ENCODE measurements at regions not wholly inside any gene's neighbourhood (a gene's known extent, or its start where the extent isn't known, plus 50 kb on each side); places are given as distances from the start of the nearest gene placed in this dataset.
A peak's percentile ranks its signal among the peaks of the same experiment; 100 is the strongest.

- Mint-ChIP-seq H3K36me3 (ENCODE audit: low read depth) (peaks cover 5% of the 10 kb centered on the region), H3K27ac (no peak overlapping the region), H3K27me3 (ENCODE audit: low read depth) (no peaks in the 10 kb centered on the region), H3K4me1 (no peaks in the 10 kb centered on the region), H3K9me3 (peaks cover 40% of the 10 kb centered on the region), H3K4me3 (no peak overlapping the region)
- TF ChIP-seq, protein P1, sequence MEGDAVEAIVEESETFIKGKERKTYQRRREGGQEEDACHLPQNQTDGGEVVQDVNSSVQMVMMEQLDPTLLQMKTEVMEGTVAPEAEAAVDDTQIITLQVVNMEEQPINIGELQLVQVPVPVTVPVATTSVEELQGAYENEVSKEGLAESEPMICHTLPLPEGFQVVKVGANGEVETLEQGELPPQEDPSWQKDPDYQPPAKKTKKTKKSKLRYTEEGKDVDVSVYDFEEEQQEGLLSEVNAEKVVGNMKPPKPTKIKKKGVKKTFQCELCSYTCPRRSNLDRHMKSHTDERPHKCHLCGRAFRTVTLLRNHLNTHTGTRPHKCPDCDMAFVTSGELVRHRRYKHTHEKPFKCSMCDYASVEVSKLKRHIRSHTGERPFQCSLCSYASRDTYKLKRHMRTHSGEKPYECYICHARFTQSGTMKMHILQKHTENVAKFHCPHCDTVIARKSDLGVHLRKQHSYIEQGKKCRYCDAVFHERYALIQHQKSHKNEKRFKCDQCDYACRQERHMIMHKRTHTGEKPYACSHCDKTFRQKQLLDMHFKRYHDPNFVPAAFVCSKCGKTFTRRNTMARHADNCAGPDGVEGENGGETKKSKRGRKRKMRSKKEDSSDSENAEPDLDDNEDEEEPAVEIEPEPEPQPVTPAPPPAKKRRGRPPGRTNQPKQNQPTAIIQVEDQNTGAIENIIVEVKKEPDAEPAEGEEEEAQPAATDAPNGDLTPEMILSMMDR (IDR thresholded peaks at IDR 0.05; ENCODE audit: unreplicated experiment in 3 of 3), result no peak
Measured at GRCh38 chr2:145960479-145961163, 1440.7 kb upstream of the ZEB2 start.

GRCh38 chr2:145958611-145959010 lies 1438.7 kb upstream of the ZEB2 start:
- Mint-ChIP-seq H3K9me3 (peaks cover 55% of the 10 kb centered on the region), H3K4me1 (no peaks in the 10 kb centered on the region), H3K27me3 (ENCODE audit: low read depth) (no peaks in the 10 kb centered on the region), H3K4me3 (no peak overlapping the region), H3K36me3 (ENCODE audit: low read depth) (peaks cover 5% of the 10 kb centered on the region), H3K27ac (no peak overlapping the region)
- TF ChIP-seq, protein P1 (IDR thresholded peaks at IDR 0.05; ENCODE audit: unreplicated experiment in 3 of 3), result no peak

DNA sequence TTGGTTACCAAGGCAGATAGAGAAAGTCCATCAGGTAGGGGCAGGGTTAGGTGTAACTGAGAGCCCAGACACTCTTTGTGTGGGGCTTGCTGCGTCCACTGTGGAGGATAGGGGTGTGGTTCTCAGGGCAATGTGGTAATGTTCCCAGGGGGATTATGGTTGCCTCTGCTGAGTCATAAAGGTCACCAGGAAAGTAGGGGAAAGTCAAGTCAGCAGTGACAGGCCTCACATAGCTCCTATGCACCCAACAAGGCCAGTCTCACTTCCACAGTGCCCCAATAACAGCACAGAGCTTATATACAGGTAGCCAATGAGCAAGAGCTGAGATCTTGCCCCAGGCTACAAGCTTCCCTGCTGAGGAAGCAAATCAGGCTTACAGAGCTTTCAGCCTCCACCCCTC lies 1438.0 kb upstream of the ZEB2 start:
- Mint-ChIP-seq H3K9me3 (peaks cover 59% of the 10 kb centered on the region), H3K27ac (no peak overlapping the region), H3K36me3 (ENCODE audit: low read depth) (peaks cover 5% of the 10 kb centered on the region), H3K4me1 (no peaks in the 10 kb centered on the region), H3K27me3 (ENCODE audit: low read depth) (no peaks in the 10 kb centered on the region), H3K4me3 (no peak overlapping the region)
- TF ChIP-seq, protein P1 (IDR thresholded peaks at IDR 0.05; ENCODE audit: unreplicated experiment in 3 of 3), result no peak

DNA sequence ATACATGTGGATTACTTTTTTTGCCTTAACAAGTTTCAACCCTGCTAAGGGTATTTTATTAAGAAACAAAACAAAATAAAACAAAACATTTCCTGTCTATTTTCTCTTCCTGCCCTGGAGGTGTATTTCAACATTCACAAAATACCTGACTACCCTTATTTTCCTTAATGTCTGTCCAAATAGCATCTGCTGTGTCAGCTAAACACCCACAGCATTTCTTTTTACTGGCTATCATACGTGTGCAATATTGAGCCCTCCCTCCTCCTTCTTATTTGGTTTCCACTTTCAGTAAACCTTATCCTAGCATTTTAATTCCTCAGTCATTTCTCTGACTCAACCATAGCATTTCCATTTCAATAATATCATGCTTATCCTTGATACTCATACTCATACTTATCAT lies 1420.0 kb upstream of the ZEB2 start:
- peaks cover 8% of the 10 kb centered on the region for H3K9me3 Mint-ChIP-seq
- TF ChIP-seq, protein P1 (IDR thresholded peaks at IDR 0.05; ENCODE audit: unreplicated experiment in 3 of 3), result no peak

GRCh38 chr2:145935016-145935415 lies 1415.1 kb upstream of the ZEB2 start:
- Mint-ChIP-seq H3K36me3 (ENCODE audit: low read depth) (no peaks in the 10 kb centered on the region), H3K4me1 (peaks cover 9% of the 10 kb centered on the region), H3K27ac (no peak overlapping the region), H3K9me3 (no peaks in the 10 kb centered on the region), H3K27me3 (ENCODE audit: low read depth) (no peaks in the 10 kb centered on the region), H3K4me3 (no peak overlapping the region)
- TF ChIP-seq, protein P1 (IDR thresholded peaks at IDR 0.05; ENCODE audit: unreplicated experiment in 3 of 3), result no peak

More for the DNA sequence above, 1420.0 kb upstream of the ZEB2 start:
- Mint-ChIP-seq H3K27ac (no peak overlapping the region), H3K4me3 (no peak overlapping the region), H3K27me3 (ENCODE audit: low read depth) (no peaks in the 10 kb centered on the region), H3K36me3 (ENCODE audit: low read depth) (no peaks in the 10 kb centered on the region), H3K4me1 (no peaks in the 10 kb centered on the region)

- H3K36me3 Mint-ChIP-seq (ENCODE audit: low read depth), result no peaks in the 10 kb centered on the region
- peaks cover 15% of the 10 kb centered on the region for H3K4me1 Mint-ChIP-seq
- H3K9me3 Mint-ChIP-seq, result no peaks in the 10 kb centered on the region
- TF ChIP-seq, protein P1 (IDR thresholded peaks at IDR 0.05; ENCODE audit: unreplicated experiment in 3 of 3), result no peak
- H3K27me3 Mint-ChIP-seq (ENCODE audit: low read depth), result no peaks in the 10 kb centered on the region
- no peak overlapping the region for H3K4me3 Mint-ChIP-seq
- peak overlapping the region in 1 of 3 experiments; percentile 1 for H3K27ac Mint-ChIP-seq
Measured at GRCh38 chr2:145931781-145932395, 1412.0 kb upstream of the ZEB2 start.
